HG02588 (cell line): ENCODE measurements at regions not wholly inside any gene's neighbourhood (a gene's known extent, or its start where the extent isn't known, plus 50 kb on each side); places are given as distances from the start of the nearest gene placed in this dataset.
"Not testable (repeated sequence)": the region's sequence is repeated elsewhere in the genome, so short reads cannot be mapped to it uniquely, and the experiment has no call there.

Experiments used
- ATAC-seq: cut with Tn5 transposase; IDR thresholded peaks from one replicate; pipeline ENCODE4 v1.9.1; 2021; ENCODE audit warnings: mild to moderate bottlenecking, moderate library complexity; ENCODE audit not compliant: unreplicated experiment

DNA sequence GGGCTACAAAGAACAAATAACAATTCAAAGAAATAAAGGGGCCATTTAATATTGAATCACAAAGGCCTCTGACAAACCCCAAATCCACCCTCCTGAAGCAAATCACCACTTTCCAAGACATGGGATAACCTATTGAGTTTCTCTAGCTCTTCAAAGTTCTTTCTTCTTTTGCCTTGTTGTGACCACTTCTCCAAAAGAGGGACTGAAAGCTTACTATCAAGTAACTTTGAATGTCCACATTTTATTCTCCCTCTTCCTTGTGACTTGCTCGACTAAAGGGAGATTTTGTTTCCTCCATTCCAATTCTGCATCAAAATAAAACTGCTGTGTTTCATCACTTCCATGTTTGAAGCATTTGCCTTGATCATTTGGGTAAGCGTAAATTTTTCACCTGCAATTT, 166.6 kb upstream of the SLC7A11 start:
- ATAC-seq, result no peak

DNA sequence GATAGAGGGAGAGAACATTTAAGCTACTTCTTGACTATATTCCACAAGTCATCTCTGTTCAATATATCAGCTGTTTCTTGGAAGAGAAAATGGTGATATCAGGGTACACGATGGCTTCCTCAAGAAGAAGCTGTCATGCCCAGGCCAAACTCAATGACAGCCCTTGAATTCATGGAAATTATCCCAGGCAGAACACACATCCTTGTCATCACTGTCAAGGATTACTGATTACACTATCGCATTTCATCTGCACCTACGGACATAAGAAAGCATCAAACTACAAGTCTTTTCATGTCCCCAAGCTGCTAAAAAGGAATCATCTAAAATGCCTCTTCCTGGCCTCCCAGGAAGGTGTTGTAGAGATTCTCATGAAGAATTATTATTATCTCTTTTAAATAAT, 165.2 kb upstream of the SLC7A11 start:
- no peak for ATAC-seq

DNA sequence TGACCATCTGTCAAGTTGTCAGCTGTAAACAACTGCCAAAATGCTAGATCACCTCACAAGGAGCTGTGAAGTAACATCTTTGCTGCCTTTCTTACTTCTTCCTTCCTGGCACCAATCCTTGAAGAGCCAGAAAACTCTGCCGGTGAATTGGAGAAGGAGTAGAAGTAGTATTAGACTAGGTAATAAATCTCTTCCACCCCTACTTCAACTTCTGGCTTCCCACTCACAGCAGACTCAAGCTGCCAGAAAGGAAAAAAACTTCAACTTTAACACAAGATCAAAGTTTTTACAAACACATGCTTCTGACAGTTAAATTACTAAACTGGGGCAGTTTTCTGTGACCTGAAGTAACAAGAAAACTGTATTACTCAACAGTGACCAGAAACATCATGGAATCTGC, 164.7 kb upstream of the SLC7A11 start:
- no peak for ATAC-seq

DNA sequence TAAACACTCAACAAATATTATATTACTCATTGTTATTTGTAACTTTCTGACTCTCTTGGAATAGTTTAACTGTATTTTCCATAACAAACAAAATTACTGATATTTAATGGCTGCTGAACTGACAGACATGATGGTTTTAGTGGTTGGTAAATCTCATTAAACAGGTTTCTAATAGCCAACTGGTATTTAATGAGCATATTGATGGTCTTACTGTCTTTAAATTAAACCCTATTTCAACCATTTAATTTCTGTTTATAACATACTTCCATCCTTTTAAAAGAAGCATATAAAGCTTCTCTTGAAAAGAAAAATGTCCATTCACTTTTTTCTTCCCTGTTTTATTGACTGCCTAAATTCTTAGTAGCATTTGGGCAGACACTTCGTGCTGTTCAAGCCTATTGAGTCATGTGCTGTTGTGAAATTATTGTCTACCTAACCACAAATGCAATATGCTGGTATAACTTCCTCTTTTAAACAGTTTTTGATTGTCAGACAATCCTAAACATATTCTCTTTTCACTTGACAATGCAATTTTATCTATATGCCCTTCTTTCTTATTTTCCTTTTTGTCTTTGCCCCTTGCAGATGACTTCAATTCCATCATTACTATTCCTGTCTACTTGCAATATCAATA, 163.9 kb upstream of the SLC7A11 start:
- peak; percentile 52 for ATAC-seq

DNA sequence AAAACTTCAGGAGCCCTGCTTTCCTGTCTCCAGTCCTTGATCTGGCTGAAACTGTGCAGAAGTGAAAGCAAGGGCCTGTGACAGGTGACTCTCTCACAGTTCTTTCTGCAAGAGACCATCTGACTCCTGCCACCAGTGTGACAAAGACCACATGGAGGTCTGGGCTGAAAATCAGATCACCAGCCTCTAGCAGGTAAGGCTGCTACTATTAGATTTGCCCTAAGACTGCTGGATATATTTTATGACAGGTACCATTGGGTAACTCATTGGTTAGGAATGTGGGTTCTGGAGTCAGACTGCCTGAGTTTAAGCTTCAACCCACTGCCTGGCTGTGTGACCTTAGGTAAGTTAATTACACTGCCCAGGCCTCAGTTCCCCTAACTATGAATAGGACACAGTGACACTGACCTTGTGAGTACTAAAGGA, 163.3 kb upstream of the SLC7A11 start:
- peak; percentile 69 for ATAC-seq

DNA sequence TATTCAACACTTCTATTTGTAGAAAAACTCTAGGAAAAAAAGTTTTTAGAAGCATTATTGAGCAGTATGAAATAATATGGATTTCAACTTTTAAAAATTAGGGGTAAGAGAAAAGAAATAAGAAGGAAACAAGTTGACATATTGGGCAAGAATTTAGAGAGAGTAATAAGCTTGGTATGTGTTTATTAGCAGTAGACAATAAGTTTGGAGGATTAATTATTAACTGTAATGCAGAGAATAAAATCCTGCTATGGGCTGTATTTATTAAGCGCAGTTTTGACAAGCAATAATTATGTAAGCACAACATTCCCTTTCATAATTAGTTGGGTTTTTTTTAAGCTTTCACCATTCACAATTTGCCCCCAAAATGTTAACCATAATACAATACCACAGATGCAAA, 162.7 kb upstream of the SLC7A11 start:
- no peak for ATAC-seq

DNA sequence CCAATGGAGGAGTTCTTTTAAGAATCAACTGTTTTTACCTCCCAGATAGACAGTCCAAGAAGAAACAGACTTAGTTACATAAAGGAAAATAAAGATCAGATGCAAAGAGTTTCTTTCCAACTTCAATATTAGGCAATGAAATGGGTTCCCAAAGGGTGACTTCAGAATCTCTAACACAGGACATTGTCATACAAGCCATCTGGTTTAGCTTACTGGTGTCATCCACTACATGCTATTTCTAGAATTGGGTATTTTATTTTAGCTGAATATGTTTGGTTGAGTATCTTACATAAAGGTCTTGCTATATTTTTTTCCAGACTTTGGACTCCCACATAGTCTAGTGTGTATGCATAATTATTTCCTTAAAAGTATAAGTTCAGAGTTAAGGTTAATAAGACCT, 162.1 kb upstream of the SLC7A11 start:
- no peak for ATAC-seq

DNA sequence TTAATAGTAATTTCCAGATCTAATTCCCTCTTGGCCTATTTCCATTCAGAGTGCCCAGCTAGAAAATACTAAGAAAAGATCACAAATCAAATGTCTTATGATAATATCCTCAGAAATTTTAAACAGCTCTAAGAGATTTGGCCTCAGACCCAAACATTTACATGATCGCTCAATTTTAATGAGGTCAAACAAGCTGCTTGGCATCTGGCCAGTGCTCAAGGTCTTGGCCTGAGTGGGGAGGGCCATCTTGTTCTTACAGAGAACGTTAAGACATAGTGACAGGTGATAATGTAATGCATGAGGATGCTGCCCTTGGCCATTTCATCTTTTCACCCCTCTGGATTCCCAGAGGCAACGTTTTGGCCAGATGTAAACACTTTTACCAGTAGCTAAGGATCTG, 159.2 kb upstream of the SLC7A11 start:
- no peak for ATAC-seq

DNA sequence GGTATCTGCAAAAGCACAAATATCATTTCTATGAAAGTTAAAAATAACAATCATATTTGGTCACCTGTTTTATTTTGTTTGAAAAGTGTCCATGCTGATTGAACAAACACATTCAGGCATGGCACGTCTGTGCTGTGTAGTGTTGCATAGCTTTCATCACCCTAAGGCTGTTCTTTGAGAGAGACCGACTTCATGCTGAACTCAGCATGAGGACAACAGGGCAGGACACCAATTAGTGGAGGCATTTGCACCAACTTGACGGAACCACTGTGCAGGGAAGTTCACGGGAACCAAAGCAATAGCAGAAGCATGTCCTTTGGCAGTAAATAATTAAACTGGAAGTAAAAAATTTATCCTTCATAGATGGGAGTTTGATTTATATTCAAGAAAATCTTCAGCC, 158.4 kb upstream of the SLC7A11 start:
- no peak for ATAC-seq

DNA sequence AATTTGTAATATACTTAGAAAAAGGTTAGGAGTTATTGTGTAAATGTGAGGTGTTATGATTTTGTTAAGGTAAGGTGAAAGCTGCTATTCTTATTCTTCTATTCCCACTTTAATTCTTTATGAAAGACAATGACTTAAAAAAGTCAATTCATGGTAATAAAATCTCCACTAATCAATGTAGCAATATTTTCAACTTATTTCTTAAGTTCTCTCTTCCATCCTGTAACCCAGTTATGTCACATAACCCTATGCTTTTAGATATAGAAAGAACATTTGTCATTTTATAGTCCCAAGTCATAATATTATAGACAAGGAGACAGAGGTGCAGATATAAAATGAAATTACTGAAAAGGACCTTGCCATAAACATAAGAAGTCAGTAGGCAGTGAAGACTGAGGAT, 157.9 kb upstream of the SLC7A11 start:
- no peak for ATAC-seq

DNA sequence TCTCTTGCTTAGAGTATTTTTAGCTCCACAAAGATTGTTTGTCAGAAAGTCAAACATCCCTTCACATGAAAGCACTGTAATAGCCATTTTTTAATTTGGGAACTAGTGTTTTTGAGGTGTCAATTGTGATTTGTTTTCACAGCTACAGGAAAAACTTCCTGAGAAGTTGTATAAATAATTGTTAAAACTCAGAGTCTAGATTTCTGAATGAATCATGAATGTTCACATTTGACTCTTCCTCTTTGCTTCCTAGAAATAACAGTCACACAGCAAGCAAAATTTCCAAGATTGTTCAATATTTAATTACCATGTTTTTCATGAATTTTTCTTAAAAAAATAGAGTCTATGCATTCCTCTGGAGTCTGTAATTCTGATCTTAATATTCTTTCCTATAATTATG, 156.9 kb upstream of the SLC7A11 start:
- no peak for ATAC-seq

DNA sequence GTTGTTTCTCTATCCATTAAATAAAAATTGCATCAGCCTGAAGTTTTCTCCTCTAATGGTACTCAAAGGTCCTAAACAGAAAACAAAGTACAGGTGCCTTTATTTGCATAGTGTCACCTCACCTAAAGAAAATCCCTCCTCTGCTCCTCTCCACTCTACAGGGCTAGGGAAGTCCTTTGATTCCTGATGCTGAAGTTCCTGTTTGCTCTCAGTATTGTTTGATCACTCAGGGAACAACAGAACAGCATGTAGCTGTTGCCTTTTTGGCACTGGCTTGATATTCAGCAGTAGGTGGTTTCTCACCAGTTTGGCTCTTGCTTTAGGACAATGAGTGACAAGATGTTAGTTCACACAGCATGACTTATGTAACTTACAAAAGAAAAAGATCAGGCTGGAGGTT, 156.2 kb upstream of the SLC7A11 start:
- no peak for ATAC-seq

DNA sequence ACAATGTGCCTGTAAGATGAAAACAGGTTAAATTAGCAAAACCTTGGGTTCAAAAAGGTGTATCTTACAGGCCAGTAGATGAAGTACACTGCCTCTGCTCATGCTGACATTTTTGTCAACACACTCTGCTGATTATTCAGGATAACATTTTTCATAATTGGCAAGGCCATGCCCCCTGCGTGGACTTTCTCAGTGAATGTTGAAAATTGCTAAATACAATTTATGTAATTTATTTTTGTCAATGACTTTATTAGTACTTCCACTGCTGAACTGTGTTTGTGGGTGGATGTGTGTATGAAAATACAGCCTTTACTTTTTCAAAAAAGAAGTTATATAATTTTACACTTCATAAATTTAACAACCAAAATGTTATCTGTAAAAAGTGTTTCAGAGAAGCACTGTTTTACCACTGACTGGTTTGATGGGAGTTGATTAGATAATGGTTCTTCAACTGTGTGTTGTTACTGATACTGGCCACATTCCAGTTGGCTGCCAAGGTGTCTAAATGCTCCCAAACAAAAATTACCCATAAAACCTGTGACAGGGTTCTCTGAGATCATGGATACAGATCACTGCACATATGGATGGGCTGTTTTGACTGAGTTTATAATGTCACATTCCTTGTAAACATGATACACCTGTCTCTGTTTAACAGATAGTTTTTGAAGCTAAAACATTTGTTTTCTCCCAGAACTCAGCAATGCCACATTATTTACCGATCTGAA, 151.9 kb upstream of the SLC7A11 start:
- no peak for ATAC-seq

DNA sequence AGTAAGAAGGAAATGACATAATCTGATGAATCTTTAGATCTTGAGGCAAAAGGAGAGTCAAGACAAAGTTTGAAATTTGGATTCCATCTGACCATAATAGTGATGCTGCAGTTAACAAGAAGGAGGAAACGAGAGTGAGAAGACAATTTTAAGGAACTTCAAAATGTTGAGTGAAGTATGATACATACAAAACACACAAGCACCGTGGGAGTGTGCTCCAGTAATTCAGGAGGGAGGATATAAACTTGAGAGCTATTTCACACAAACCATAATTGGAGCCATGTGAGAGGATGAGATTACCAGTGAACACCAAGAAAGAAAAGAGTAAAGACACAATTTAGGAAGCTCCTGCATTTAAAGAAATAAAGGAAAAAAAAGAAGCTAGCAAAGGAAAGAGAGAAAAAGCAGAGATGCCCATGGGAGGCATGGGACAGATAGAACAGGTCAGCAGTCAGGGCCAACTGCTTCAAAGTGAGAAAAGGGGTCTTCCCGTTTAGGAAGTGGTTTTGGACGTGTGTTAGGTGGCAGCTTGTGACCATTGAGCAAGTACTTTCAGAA, 150.7 kb upstream of the SLC7A11 start:
- peak; percentile 54 for ATAC-seq

DNA sequence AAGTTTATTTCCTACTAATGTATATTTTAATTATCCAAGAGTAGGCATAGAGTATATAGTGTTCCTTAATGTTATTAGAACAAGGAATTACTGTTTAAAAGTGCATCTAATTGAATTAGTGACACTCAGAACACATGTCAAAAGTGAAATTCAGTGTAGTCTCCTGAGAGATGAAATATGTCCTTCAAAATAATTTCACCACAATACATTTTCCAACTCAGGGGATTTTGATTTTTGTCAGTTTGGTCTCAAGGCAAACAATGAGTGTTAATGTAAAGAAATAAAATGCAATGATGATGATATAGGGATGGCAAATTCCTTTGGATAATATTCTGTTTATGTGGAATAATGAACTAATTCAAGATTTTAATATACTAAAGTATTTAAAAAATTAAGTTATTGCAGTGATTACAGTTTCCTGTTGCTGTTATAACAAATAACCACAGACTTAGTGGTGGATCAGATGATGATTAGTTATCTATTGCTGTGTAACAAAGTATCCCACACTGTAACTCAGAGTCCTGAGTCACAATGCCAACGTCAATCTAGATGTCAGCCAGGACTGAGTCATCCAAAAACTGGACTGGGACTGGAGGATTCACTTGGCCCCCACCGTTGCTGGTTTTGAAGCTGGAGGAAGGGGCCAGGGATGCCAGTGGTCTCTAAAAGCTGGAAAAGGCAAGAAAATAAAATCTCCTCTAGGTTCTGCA, 148.0 kb upstream of the SLC7A11 start:
- no peak for ATAC-seq

DNA sequence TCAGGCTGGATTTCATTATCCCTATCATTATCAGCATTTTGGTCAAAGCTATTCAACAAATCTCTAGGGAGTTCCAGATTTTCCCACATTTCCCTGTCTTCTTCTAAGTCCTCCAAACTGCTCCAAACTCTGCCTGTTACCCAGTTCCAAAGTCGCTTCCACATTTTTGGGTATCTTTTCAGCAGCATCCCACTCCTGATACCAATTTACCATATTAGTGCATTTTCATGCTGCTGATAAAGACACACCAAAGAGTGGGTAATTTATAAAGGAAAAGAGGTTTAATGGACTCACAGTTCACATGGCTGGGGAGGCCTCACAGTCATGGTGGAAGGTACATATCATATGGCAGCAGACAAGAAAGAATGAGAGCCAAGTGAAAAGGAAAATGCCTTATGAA, 132.8 kb upstream of the SLC7A11 start:
- ATAC-seq, result no peak

DNA sequence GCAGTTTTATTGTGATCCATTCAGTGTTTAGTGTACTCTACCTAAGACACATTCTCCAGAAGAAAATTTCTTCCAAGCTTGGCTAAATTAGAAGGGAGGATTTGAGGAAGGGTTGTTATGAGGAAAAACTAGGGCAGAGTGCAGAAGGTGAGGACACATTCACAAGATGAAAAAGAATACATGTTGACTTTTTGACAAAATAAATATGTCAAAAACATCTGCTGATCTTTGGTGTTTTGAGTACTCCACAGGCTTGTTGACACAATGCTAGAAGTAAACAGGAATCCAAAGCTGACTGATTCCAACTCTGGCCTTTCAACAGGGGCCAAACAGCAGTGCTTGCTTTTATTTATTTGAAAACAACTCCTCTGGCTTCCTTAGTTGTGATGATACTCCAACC, 125.8 kb upstream of the SLC7A11 start:
- no peak for ATAC-seq

DNA sequence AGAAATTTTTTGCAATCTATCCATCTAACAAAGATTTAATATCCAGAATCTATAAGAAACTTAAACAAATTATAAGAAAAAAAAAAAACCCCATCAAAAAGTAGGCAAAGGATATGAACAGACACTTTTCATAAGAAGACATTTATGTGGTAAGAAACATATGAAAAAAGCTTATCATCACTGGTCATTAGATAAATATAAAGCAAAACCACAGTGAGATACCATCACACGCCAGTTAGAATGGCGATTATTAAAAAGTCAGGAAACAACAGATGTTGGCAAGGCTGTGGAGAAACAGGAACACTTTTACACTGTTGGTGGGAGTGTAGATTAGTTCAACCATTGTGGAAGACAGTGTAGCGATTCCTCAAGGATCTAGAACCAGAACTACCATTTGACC, 110.3 kb upstream of the SLC7A11 start:
- not testable (repeated sequence) for ATAC-seq

DNA sequence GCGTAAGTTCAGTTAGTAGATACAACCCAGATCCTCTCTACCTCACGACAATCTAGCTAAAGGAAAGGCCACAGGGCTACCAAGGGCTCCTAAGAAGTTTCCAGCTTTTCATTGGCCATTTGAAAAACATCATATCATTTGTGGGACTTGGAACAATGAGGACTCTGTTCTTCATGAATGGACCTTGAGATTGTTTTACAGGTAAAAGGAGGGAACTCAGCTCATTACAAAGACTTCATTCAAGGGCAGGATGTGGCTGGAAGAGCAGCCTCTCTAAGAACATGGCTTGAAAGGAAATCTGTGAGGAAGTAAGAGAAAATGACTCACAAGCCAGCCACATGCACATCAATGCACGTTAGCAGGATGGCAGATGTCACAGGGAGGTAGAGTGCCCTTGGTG, 105.9 kb upstream of the SLC7A11 start:
- no peak for ATAC-seq

DNA sequence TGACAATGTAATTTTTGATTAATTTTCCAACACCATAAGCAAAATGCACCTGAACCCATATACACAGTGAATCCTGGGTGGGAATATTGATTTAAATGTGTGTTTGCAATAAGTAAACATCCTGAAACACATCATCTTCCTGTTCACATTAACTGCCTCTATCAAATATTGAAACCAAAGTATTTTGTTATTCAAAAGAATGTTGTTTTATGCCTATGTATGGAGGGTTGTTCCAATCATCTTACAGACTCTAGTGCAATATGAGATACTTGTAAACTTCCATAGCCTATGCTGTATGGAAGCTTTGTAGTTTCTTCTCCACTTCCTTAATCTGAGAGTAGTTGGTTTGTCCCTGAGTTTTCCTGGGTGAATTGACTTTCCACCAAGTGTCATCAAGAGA, 105.4 kb upstream of the SLC7A11 start:
- no peak for ATAC-seq

DNA sequence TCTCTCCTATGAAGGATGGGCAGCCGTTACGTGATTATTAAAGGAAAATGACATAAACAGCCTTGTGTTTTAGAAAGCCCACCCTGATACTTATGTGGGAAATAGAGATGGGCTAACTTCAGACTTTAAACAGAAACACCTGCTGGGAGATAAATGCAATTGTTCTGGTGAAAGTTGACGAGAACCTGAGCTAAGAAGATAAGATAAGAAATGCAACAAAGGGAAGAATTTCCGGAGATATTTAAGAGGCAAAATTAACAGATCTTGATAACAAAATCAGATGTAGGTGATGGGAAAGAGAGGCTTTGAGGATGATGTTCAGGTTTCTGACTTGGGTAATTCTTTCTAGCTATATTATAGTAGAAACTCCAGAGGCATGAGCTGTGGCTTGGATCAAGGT, 102.7 kb upstream of the SLC7A11 start:
- no peak for ATAC-seq

DNA sequence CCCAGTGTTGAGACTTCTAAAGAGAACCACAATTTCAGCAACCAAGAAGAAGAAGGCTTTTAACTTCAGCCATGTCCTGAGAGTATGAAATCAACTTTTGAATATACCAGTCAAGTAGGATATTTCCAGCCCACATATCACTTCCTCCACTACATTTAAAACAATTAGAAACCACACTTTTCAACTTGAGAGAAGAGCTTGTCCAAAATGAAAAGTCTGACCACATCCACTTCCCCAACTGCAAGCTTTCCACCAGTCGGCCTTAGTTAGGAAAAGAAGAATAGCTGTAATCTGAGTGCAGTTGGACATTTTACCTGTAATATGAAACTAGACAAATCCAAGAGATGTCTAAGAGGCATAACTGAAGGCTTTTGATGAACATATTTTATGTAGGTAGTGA, 101.9 kb upstream of the SLC7A11 start:
- no peak for ATAC-seq
